ENCODE measurements at regions not wholly inside any gene's neighbourhood (a gene's known extent, or its start where the extent isn't known, plus 50 kb on each side); places are given as distances from the start of the nearest gene placed in this dataset.

GRCh38 chr9:16205455-16205854 lies 652.6 kb downstream of the CCDC171 start:
- Mint-ChIP-seq H3K4me1 (ENCODE audit: low read depth) (no peaks in the 10 kb centered on the region), H3K27me3 (peaks cover 7% of the 10 kb centered on the region), H3K4me3 (ENCODE audit: low read depth) (no peak overlapping the region), H3K36me3 (ENCODE audit: insufficient read depth) (peaks cover 1% of the 10 kb centered on the region), H3K9me3 (ENCODE audit: low read depth) (peaks cover 4% of the 10 kb centered on the region), H3K27ac (no peak overlapping the region)
- no peak for DNase-seq (ENCODE audit: low spot score, unreplicated experiment)
- no peak for TF ChIP-seq CTCF (IDR thresholded peaks at IDR 0.05; ENCODE audit: unreplicated experiment)

GRCh38 chr9:16206518-16206917 lies 653.7 kb downstream of the CCDC171 start:
- Mint-ChIP-seq H3K36me3 (ENCODE audit: insufficient read depth) (peaks cover 1% of the 10 kb centered on the region), H3K9me3 (ENCODE audit: low read depth) (peaks cover 7% of the 10 kb centered on the region), H3K4me3 (ENCODE audit: low read depth) (no peak overlapping the region), H3K27me3 (peaks cover 7% of the 10 kb centered on the region), H3K27ac (no peak overlapping the region), H3K4me1 (ENCODE audit: low read depth) (no peaks in the 10 kb centered on the region)
- TF ChIP-seq CTCF (IDR thresholded peaks at IDR 0.05; ENCODE audit: unreplicated experiment) = no peak
- no peak for DNase-seq (ENCODE audit: low spot score, unreplicated experiment)

- peaks cover 1% of the 10 kb centered on the region for H3K36me3 Mint-ChIP-seq (ENCODE audit: insufficient read depth)
- TF ChIP-seq CTCF (IDR thresholded peaks at IDR 0.05; ENCODE audit: unreplicated experiment) = no peak
- H3K9me3 Mint-ChIP-seq (ENCODE audit: low read depth) = peaks cover 7% of the 10 kb centered on the region
- H3K27ac Mint-ChIP-seq = no peak overlapping the region
- no peak for DNase-seq (ENCODE audit: low spot score, unreplicated experiment)
- no peak overlapping the region for H3K4me3 Mint-ChIP-seq (ENCODE audit: low read depth)
- peaks cover 3% of the 10 kb centered on the region for H3K27me3 Mint-ChIP-seq
- no peaks in the 10 kb centered on the region for H3K4me1 Mint-ChIP-seq (ENCODE audit: low read depth)
Observed at GRCh38 chr9:16207161-16207560, 654.3 kb downstream of the CCDC171 start.

GRCh38 chr9:16210440-16210839 lies 657.6 kb downstream of the CCDC171 start:
- TF ChIP-seq CTCF (IDR thresholded peaks at IDR 0.05; ENCODE audit: unreplicated experiment) = no peak
- H3K27me3 Mint-ChIP-seq = no peaks in the 10 kb centered on the region
- DNase-seq (ENCODE audit: low spot score, unreplicated experiment) = no peak
- no peak overlapping the region for H3K4me3 Mint-ChIP-seq (ENCODE audit: low read depth)
- H3K36me3 Mint-ChIP-seq (ENCODE audit: insufficient read depth) = peaks cover 1% of the 10 kb centered on the region
- no peak overlapping the region for H3K27ac Mint-ChIP-seq
- no peaks in the 10 kb centered on the region for H3K4me1 Mint-ChIP-seq (ENCODE audit: low read depth)
- H3K9me3 Mint-ChIP-seq (ENCODE audit: low read depth) = peaks cover 7% of the 10 kb centered on the region

GRCh38 chr9:16211946-16212345 lies 658.5 kb downstream of the BNC2 start:
- no peak overlapping the region for H3K4me3 Mint-ChIP-seq (ENCODE audit: low read depth)
- DNase-seq (ENCODE audit: low spot score, unreplicated experiment) = no peak
- H3K4me1 Mint-ChIP-seq (ENCODE audit: low read depth) = no peaks in the 10 kb centered on the region
- peaks cover 7% of the 10 kb centered on the region for H3K9me3 Mint-ChIP-seq (ENCODE audit: low read depth)
- TF ChIP-seq CTCF (IDR thresholded peaks at IDR 0.05; ENCODE audit: unreplicated experiment) = no peak
- H3K27me3 Mint-ChIP-seq = no peaks in the 10 kb centered on the region
- no peak overlapping the region for H3K27ac Mint-ChIP-seq
- peaks cover 1% of the 10 kb centered on the region for H3K36me3 Mint-ChIP-seq (ENCODE audit: insufficient read depth)
